ENCODE measurements at regions not wholly inside any gene's neighbourhood (a gene's known extent, or its start where the extent isn't known, plus 50 kb on each side); places are given as distances from the start of the nearest gene placed in this dataset.

GRCh38 chr7:84674236-84674913 lies 479.8 kb upstream of the SEMA3A start:
- no peak for FAIRE-seq

GRCh38 chr7:84669177-84669732 lies 474.7 kb upstream of the SEMA3A start:
- no peak for FAIRE-seq

GRCh38 chr7:84668116-84668515 lies 473.5 kb upstream of the SEMA3A start:
- FAIRE-seq = no peak

GRCh38 chr7:84666651-84667050 lies 472.1 kb upstream of the SEMA3A start:
- FAIRE-seq = no peak

GRCh38 chr7:84665339-84665738 lies 470.8 kb upstream of the SEMA3A start:
- FAIRE-seq = no peak

- no peak for FAIRE-seq
These were observed 470.0 kb upstream of the SEMA3A start for GRCh38 chr7:84664626-84665025.

GRCh38 chr7:84663224-84663623 lies 468.6 kb upstream of the SEMA3A start:
- no peak for FAIRE-seq

GRCh38 chr7:84658286-84658685 lies 463.7 kb upstream of the SEMA3A start:
- FAIRE-seq = no peak

- FAIRE-seq = no peak
These were observed 459.7 kb upstream of the SEMA3A start for GRCh38 chr7:84654273-84654672.

GRCh38 chr7:84651876-84652275 lies 457.3 kb upstream of the SEMA3A start:
- no peak for FAIRE-seq

GRCh38 chr7:84647797-84648757 lies 453.5 kb upstream of the SEMA3A start:
- no peak for FAIRE-seq

- no peak for FAIRE-seq
These were observed 448.0 kb upstream of the SEMA3A start for GRCh38 chr7:84642611-84643010.

- FAIRE-seq = no peak
These were observed 446.0 kb upstream of the SEMA3A start for GRCh38 chr7:84640637-84641036.

GRCh38 chr7:84638339-84638697 lies 443.7 kb upstream of the SEMA3A start:
- FAIRE-seq = no peak

GRCh38 chr7:84637568-84638338 lies 443.2 kb upstream of the SEMA3A start:
- no peak for FAIRE-seq

GRCh38 chr7:84631913-84632312 lies 437.3 kb upstream of the SEMA3A start:
- FAIRE-seq = no peak

- FAIRE-seq = peak; percentile 66
These were observed 435.2 kb upstream of the SEMA3A start for GRCh38 chr7:84629640-84630318.

GRCh38 chr7:84629216-84629615 lies 434.6 kb upstream of the SEMA3A start:
- no peak for FAIRE-seq

- no peak for FAIRE-seq
These were observed 432.7 kb upstream of the SEMA3A start for GRCh38 chr7:84627250-84627649.

GRCh38 chr7:84624927-84625326 lies 430.3 kb upstream of the SEMA3A start:
- FAIRE-seq = no peak

GRCh38 chr7:84624527-84624926 lies 429.9 kb upstream of the SEMA3A start:
- FAIRE-seq = no peak

- FAIRE-seq = peak; percentile 4
These were observed 422.9 kb upstream of the SEMA3A start for GRCh38 chr7:84617265-84618030.
